ENCODE measurements at regions not wholly inside any gene's neighbourhood (a gene's known extent, or its start where the extent isn't known, plus 50 kb on each side); places are given as distances from the start of the nearest gene placed in this dataset.

DNA sequence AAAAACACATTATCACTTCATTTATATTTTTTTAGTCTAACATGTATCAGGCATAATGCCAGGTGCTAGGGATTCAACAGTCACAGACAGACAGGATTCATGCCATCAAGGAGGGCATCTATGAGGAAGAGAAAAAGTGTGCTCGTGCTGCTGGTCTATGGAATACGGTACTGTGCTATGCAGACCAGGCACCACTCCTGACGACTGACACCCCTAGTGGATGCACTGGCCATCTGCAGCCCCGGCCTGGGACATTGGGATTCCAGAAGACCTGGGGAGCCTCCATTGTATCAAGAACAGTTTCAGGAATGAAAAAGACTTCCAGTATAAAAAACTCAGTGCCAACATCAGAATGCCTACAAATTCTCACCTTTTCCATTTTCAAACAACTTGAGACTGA is 94.0 kb downstream of the KLF12 start:
- peak; percentile 11 for DNase-seq

DNA sequence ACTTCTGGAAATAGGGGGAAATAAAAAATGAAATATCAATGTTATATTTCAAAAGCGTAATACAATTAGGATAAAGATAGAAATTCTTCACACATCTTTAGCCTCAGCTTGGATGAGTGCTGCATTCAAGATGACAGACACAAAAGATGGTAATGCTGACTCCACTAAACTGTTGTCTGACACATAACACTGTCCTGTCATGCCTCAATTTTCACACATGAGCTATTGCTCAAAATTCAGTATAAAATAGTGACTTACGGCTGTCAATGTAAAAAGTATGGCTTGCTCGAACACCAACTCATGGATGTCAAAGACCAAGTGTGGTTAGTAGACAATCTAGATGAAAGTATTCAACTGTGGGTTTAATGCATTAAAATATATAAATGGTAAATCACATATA is 94.5 kb downstream of the KLF12 start:
- no peak for DNase-seq

DNA sequence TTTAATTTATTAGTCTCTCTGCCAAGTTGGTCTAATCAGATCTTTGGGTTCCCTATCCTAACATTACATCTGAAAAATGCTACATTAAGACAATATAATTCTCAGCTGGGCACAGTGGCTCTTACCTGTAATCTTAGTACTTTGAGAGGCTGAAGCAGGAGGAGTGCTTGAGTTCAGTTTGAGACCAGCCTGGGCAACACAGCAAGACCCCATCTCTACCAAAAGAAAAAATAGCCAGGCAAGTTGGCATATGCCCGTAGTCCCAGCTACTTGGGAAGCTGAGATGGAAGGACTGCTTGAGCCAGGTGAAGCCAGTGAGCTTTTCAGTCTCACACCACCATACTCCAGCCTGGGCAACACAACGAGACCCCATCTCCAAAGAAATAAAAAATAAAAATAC is 95.0 kb downstream of the KLF12 start:
- DNase-seq, result no peak

DNA sequence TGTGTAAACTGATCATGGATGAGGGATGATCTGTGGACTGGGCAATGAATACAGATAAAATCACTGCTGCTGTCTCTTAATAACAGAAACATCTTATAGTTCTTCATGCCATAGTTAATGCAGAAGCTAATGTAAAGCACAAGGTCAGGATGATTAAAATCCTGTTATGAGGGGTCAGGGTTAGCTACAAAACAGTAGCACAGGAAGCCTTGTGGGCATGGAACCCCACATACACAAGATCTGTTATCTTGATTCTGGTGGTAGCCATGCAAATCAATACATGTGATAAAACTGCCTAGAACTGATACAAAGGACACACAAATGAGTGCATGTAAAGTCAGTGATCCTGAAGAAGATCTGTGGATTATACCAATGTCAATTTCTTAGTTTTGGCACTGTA is 96.4 kb downstream of the KLF12 start:
- DNase-seq, result no peak

DNA sequence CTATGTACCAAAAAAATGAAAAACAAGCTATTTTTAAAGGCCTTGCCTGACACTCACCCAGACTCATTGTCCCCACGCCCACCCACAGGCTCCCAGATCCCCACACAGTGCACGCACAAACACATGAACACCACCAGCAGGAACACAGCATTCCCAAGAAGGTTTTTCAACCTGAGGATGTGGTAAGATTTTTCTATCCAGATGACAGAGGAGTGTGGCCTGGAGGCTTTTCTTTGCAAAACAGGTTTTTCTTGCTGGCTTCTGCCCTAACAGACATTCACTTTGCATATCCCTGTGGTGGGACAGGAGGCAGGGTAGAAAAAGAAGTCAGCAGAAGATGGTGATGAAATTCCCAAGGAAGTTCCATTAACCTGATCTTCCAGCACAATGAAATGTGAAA is 97.8 kb downstream of the KLF12 start:
- DNase-seq, result no peak

DNA sequence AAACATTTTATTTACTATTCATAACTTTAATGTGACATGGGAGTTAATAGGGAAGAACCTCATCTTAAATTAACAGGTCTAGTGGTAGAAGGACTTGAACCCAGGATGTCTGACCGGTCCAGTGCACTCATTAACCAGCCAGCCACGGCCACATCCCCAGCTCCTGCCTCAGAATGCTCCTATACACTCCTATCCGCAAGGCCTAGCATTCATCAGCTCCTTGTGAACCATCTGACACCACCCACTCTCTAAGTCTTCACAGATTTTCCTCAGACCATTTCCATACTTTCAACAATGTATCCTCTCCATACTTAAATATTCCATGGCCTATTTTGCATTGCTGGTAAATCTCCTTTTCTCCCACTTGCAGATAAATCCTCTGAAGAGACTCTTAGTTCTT is 98.3 kb downstream of the KLF12 start:
- DNase-seq, result no peak

DNA sequence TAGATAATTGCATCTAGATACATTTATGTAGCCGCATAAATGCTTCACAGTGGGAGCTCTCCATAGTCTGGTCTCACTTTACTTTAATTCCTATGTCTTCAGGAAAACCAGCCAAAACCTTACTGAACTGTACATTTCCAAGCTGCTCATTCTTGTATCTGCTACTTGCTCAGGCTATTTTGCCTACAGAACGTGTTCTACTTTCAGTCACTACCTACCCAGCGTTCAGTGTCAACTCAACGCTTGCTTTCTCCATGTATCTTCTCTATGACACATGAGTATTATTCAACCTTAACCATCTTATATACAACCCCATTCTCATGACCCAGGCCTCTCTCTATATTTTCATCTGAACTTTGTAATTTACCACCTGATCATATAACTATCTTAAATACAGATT is 101.9 kb downstream of the KLF12 start:
- no peak for DNase-seq

DNA sequence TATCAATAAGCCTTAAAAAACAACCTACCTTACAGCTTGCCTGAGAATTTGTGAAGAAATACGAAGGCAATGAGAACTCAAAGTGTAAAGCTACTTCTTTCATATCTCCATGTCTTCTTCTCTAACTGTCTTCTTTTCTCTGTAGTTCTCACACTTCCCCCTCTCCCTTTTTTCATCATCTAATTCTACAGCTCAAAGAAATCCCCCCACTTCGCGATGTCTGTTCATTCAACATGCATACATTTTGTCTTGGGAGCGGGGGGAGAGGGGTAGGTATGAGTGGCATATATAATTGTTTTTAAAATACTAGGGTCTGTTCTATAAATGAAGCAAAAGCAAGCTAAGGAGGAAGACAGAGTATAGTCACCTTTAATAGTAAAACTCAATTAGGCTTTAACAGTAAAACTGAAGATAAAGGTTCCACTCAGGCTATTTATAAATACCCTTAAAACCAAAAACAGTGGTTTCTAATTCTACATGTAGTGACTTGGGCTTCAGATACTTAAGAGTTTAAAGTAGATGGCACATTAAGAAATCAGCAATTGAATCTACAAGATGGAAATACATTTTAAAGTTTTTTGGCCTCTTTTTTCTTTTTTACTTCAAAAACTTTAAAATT is 106.9 kb downstream of the KLF12 start:
- DNase-seq, result no peak

DNA sequence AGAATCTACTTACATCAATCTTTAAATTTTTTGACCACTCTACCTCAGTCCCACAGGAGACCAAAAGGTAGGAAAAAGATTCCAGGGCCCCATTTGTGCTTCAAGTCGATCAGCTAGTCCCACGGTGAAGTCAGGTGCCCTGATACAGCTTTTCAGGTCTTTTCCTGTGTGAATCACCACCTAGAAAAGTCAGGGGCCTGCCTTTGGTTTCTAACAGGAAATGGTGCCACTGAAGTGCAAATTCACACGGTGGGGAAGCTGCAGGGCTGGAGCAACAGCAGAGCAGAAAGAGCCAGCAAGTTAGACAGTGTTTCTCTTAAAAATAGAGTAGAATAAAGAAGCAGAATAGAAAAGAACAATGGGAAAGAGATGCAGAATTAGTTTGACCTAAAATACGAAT is 107.5 kb downstream of the KLF12 start:
- no peak for DNase-seq

DNA sequence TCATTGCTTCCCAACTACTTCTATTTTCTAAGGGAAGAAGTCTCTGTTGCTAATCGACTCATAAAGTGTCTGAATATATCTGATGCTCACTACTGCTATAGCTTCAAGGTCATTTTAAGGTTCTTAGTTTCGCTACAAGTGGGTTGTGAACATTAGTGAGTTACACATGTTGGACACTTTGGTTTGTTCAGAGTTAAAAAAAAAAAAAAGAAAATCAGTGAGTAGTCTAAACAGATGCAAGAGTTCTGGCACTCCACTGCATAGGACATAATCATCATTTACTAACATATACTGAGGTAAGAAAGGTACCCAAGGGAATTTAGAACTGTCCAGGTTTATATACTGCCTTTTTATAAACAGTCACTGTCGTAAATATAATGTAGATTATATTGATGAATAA is 108.8 kb downstream of the KLF12 start:
- DNase-seq, result no peak

DNA sequence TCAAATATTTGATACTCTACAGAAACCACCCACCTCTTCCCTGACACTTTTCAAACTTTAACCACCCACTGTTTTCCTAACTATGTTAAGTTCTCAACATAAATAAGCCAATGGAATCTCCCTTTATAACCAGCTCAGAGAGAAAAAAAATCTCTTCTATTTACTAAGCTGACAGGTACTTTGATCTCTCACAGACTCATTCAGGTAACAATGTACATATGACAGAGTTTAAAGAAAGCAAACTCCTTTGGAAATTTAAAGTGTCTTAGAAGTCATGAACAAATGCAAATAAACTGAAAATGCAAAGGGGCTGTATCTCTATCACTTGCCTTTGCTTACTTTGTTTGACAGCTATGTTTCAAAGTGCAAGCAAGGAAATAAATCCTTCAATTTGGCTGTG is 109.3 kb downstream of the KLF12 start:
- no peak for DNase-seq

DNA sequence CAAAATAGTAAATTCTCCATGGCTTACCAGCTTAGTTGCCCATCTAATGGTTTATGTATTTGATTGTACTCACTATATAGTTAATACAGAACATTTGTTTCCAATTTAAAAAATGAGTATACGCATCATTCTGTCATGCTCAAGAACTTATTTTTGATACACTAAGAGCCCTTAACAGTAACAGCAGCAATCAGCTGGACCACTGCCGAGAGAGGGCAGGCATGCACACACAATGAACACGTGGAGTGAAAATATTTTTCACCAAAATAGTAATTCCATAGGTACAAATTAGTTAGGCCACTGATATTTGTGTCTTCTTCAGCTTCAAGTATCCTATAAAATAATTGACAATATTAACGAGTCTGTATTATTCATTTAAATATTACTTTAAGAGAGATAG is 109.9 kb downstream of the KLF12 start:
- no peak for DNase-seq

DNA sequence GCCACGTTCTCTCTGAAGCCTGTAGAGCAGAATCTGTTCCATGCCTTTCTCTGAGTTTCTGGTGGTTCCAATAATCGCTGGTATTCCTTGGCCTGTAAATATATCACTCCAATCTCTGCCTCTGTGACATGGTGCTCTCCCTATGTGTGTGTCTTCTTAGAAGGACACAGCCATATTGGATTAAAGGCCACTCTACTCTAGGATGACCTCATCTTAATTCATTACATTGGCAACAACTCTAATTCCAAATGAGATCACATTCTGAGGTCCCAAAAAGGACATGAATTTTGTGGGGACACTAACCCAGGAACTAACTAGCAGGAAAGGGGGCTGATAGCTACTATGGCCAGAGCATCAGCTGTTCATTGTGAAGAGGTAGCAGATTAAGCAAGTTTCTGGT is 110.7 kb downstream of the KLF12 start:
- no peak for DNase-seq

DNA sequence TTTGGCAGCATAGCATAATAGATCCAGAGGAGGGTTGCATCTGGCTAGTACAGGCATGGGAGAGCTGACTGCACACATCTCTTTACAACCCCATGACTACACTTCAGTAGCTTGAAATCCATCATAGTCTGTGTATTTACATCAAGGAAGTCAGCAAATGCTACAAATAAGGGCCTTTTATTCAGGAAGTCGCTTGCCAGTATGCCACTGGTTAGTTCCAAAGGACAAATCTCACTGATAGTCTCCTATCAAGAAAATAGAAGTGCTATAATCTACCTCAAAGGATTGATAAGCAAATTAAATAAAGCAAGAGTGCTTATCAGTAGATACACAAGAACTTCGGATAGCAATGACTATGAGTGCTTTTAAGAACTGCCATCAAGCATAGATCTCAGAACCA is 112.7 kb downstream of the KLF12 start:
- no peak for DNase-seq

DNA sequence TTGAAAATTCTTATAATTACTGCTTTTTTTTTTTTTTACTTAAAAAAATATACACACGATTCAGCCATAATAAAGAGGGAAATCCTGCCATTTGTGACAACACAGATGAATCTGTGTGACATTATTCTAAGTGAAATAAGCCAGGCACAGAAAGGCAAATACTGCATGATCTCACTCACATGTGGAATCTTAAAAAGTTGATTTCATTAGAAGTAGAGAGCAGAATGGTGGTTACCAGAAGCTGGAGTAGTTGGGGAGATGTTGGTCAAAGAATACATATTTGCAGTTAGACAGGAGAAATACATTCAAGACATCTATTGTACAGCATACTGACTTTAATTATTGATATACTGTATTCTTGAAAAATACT is 116.2 kb downstream of the KLF12 start:
- no peak for DNase-seq

DNA sequence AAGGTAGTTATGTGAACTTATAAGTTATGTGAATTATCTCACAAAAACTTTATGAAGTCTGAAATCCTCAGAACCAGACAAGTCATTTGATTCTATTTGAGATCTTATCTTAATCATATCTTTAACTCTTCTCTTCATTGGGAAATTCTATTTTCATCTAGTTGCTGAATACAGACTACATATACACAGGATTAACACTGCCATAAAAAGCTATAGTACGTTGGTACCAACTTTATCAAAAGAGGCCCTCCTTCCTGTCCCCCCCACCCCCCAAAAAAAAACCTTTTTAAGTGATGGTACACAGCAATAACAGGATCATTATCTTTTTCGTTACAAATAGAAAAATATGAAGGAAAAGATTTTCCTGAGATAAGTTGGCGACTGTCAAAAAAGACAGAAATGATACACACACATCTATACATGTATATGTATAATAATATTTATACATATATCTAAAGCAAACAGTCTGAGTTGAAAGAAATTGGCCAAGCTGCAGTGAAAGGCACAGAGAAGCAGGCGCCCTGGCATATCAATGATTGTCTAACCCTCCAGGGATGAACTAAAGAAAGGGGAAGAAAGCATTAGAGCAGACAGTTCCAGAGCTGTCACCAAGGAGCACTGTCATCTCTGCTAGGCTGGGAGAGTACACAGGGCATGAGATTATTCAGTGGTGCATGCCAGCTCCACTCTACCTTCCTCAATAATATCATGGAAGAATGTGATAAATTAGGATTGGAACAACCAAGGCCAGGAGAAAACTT is 116.7 kb downstream of the KLF12 start:
- DNase-seq, result no peak

DNA sequence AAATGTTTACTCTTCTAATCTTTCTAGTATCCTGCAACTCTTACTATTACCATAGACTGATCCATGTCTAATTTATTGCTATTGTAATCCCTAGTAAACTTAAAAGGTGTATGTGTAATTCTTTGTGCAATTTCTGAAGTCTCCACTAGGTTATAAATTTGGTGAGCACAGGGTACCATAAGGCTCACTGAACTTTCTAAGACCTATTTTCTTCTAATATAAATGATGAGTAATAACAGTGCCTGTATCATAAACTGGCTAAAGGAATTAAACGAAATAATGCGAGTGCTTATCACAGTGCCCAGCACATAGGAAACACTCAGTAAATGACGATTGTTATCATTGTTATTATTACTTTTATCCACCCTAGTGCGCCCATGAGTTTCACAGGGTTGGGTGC is 119.1 kb downstream of the KLF12 start:
- no peak for DNase-seq

DNA sequence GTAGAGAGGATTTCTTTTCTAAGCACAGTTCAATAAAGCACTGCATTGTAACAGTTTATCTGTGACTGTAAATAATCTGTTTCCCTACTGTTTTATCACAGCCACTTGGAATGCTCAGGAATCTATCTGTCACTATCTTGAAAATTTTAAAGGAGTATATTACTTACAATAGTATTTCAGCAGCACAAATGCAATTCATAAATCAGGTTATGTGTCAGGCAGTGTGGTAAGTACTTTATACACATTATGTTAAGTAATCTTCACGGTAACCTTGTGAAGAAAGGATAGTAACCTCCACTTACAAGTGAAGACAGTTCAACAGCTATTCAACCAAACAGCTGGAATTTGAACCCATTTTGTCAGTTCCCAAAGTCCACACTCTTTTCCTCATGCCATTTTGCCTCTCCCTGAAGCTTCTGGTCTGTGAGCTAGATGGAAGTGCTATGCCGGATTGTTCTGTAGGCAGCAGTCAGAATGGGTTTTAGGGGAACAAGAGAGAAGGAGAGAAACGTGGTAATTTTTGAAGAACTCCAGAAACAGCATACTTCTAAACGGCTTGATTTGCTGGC is 125.0 kb downstream of the KLF12 start:
- DNase-seq, result no peak

DNA sequence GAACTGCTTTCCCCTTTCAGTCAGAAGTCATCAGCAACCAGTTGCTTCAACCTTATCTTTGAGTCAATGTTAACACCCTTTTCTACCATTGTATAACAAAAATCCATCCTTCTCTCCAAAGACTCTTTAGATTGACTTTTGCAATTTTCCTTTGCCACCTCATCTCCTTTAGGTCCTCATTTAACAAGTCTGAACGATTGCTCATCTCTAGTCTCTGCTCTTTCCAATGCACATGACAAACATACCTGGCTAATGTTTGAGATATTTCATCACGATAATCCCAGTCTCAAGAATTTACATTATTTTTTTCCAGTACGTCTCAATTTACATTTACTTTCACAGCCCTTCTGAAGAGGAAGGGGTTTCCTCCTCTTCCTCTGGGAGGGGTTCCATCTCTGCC is 127.5 kb downstream of the KLF12 start:
- no peak for DNase-seq

DNA sequence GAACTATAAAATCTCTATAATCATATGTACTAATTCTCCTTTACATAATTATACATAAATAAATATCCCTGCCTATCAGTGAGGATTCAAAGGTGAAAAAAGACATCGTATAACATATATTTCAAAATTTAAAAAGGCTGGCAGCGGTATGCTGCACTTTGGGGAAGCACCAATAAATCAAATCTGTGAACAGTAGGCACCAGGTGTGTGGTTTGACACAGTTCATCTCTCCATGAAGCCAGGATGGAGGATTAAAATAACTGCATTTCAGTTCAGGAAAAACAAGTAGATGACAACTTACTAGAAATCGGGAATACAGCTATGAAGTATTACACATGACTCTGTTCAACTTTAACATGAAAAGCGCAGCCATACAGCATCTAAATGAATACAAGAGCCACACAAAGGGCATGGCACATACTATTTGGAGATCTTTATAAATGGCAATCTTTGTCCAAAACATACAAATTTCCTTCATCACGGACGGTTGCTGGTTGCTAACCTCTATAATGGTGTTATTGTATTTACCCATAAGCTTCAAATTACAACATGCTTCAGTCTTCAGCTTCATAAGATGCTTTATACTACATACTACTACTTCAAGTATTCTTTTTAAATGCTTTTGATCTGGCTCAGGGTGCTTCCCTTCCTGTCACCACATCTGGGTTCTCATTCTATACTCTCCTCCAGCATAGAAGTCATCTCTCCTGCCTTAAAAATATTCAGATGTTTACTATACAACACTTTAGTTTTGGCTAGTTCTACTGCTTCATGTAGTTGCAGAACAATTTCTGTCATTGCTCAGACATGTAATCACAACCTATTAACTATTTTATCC is 128.7 kb downstream of the KLF12 start:
- no peak for DNase-seq

DNA sequence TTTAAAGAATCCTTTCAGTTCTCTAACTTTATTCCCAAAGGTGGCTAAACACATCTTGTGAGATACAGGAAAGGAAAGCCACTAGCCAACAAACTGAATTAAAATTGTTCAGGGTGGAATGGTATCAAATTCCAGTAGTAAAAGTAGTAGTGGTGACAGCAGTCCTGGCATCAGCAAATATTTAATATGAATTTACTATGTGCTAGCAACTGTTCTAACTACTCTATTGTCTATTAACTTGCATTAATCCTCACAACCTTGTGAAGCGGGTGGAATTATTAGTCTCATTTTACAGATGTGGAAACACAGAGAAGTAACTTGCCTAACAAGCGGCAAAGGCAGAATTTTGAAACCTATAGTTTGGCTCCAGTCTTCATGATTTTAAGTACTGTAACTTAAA is 130.1 kb downstream of the KLF12 start:
- DNase-seq, result no peak

DNA sequence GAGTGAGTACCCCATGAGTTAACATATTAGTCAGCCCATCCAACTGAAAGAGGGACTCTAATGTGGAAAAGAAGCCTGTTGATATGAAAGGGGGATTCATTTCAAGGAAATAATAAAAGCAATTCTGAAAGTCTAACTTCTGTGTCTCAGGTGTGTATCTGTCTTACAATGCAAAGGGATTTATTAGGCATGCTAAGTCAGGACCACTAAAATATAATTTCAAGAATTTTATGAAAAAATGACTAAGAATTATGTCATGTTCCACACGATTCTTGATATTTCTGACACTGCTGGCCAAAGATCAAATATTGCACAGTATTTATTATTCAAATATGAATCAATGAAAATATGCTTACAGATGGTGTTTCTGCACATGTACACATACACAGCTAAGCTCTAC is 130.8 kb downstream of the KLF12 start:
- no peak for DNase-seq

DNA sequence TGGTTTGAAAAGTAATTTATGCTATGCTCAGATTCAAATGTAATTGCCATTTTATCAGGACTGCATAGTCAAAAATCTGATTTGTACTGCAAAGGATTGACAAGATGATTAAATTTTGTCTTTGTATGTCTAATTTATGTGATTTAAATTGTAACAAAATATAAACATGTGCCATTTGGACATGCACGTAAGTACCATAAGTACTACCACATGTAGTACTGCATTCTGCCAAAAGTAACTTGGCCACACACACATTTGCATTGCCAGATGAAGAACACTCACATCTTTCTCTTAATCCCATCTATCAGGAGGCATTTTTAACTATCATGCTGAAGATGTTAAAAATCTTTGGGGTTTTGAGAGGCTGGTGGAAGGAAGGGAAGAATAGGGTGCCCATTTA is 133.3 kb downstream of the KLF12 start:
- no peak for DNase-seq

DNA sequence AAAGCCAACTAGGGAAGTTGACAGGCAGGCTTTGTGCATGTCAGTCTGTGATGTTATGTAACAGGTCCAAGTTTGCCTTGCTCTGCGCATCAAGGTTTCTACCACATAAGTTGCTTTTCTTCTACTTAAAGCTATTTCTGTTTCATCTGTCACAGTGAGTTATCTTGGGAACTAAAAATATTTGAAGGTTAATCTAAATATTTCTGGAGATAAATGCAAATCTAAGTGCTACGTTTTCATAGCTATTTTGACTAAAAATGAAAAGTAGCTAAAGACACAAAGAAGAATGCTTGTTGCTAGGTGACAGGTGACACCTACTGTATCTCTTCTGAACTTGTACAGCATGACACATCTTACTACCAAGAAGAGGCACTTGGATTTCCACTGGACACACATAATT is 135.6 kb downstream of the KLF12 start:
- DNase-seq, result no peak
